Activated CD4-positive, alpha-beta T cell treated with anti-CD3 and anti-CD28 coated beads, Interleukin-10, Interleukin-2, amounts not matched to agents 100 ng/mL and 50 ng/mL, durations not matched to agents 16 hours and 8 hours (primary cell): ENCODE measurements at regions not wholly inside any gene's neighbourhood (a gene's known extent, or its start where the extent isn't known, plus 50 kb on each side); places are given as distances from the start of the nearest gene placed in this dataset.

Source experiments
- DNase-seq: peaks from one replicate; pipeline ENCODE4 v3.0.0-alpha.2; 2020

GRCh38 chr12:24255920-24256665, 306.6 kb upstream of the SOX5 start:
- no peak for DNase-seq

- DNase-seq, result no peak
Observed at GRCh38 chr12:24252602-24253001, 303.1 kb upstream of the SOX5 start.

- DNase-seq, result no peak
Observed at GRCh38 chr12:24246934-24247333, 297.5 kb upstream of the SOX5 start.

- DNase-seq, result no peak
Observed at GRCh38 chr12:24246376-24246775, 296.9 kb upstream of the SOX5 start.

GRCh38 chr12:24244801-24245200, 295.3 kb upstream of the SOX5 start:
- no peak for DNase-seq

- no peak for DNase-seq
Observed at GRCh38 chr12:24244231-24244630, 294.8 kb upstream of the SOX5 start.

- no peak for DNase-seq
Observed at GRCh38 chr12:24240707-24241106, 291.2 kb upstream of the SOX5 start.

- DNase-seq, result no peak
Observed at GRCh38 chr12:24233519-24234246, 284.2 kb upstream of the SOX5 start.

- no peak for DNase-seq
Observed at GRCh38 chr12:24232531-24232930, 283.1 kb upstream of the SOX5 start.

GRCh38 chr12:24231298-24231697, 281.8 kb upstream of the SOX5 start:
- no peak for DNase-seq

- no peak for DNase-seq
Observed at GRCh38 chr12:24230061-24230701, 280.7 kb upstream of the SOX5 start.

- DNase-seq, result no peak
Observed at GRCh38 chr12:24229031-24229700, 279.7 kb upstream of the SOX5 start.

- DNase-seq, result no peak
Observed at GRCh38 chr12:24228371-24228770, 278.9 kb upstream of the SOX5 start.

- DNase-seq, result no peak
Observed at GRCh38 chr12:24227551-24227950, 278.1 kb upstream of the SOX5 start.

- DNase-seq, result peak; percentile 38
Observed at GRCh38 chr12:24226745-24227350, 277.4 kb upstream of the SOX5 start.

- no peak for DNase-seq
Observed at GRCh38 chr12:24224401-24224800, 274.9 kb upstream of the SOX5 start.

GRCh38 chr12:24223926-24224325, 274.5 kb upstream of the SOX5 start:
- DNase-seq, result no peak

GRCh38 chr12:24222968-24223367, 273.5 kb upstream of the SOX5 start:
- no peak for DNase-seq

GRCh38 chr12:24212496-24212895, 263.0 kb upstream of the SOX5 start:
- no peak for DNase-seq

- DNase-seq, result no peak
Observed at GRCh38 chr12:24206621-24207020, 257.2 kb upstream of the SOX5 start.

- DNase-seq, result no peak
Observed at GRCh38 chr12:24201258-24201970, 251.9 kb upstream of the SOX5 start.

- no peak for DNase-seq
Observed at GRCh38 chr12:24200010-24200409, 250.5 kb upstream of the SOX5 start.
